ENCODE measurements at regions not wholly inside any gene's neighbourhood (a gene's known extent, or its start where the extent isn't known, plus 50 kb on each side); places are given as distances from the start of the nearest gene placed in this dataset.
A peak's percentile ranks its signal among the peaks of the same experiment; 100 is the strongest.
"Not testable (repeated sequence)": the region's sequence is repeated elsewhere in the genome, so short reads cannot be mapped to it uniquely, and the experiment has no call there.

DNA sequence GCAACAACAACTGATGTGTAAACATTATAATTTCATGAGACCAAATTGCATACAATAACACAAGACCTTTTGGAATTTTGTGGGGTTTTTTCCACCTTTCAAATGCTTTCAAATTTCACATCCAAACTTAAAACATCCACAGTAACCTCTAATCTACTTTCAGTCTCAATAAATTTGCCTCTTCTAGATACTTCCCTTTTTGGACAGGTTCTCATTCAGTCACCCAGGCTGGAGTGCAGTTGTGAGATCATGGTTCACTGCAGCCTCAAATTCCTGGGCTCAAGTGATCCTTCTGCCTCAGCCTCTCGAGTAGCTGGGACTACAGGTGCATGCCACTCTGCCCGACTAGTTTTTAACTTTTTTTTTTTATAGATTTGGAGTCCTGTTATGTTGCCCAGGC is 556.6 kb downstream of the NLGN4X start:
- Histone ChIP-seq H3K36me3 (ENCODE audit: low read depth) (no peaks in the 10 kb centered on the region), H3K4me3 (no peak overlapping the region), H3K4me1 (ENCODE audit: low read depth) (no peaks in the 10 kb centered on the region), H3K9me3 (no peaks in the 10 kb centered on the region)
- intact Hi-C loops (cut with DNase I, micrococcal nuclease), result no loop called here
- TF ChIP-seq, protein P1, sequence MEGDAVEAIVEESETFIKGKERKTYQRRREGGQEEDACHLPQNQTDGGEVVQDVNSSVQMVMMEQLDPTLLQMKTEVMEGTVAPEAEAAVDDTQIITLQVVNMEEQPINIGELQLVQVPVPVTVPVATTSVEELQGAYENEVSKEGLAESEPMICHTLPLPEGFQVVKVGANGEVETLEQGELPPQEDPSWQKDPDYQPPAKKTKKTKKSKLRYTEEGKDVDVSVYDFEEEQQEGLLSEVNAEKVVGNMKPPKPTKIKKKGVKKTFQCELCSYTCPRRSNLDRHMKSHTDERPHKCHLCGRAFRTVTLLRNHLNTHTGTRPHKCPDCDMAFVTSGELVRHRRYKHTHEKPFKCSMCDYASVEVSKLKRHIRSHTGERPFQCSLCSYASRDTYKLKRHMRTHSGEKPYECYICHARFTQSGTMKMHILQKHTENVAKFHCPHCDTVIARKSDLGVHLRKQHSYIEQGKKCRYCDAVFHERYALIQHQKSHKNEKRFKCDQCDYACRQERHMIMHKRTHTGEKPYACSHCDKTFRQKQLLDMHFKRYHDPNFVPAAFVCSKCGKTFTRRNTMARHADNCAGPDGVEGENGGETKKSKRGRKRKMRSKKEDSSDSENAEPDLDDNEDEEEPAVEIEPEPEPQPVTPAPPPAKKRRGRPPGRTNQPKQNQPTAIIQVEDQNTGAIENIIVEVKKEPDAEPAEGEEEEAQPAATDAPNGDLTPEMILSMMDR (IDR thresholded peaks at IDR 0.05), result no peak
- no peak for DNase-seq
- ATAC-seq, result no peak

- H3K4me1 ChIP-seq (ENCODE audit: low read depth); ATAC-seq; intact Hi-C loops (cut with DNase I, micrococcal nuclease); H3K4me3 ChIP-seq; H3K9me3 ChIP-seq; H3K36me3 ChIP-seq (ENCODE audit: low read depth); DNase-seq: not testable (repeated sequence)
These were observed 562.0 kb downstream of the NLGN4X start for GRCh38 chrX:5666689-5667088.

DNA sequence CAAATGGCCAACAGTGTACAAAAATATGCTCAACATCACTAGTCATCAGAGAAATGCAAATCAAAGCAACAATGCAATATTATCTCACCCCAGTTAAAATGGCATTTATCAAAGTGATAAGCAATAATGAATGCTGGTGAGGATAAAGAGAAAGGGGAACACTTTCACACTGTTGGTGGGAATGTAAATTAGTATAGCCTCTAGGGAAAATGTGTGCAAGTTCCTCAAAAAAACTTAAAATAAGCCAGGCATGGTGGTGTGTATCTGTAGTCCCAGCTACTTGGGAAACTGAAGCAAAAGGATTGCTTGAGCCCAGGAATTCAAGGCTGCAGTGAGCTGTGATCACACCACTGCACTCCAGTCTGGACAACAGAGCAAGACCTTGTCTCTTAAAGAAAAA is 572.1 kb downstream of the NLGN4X start:
- ATAC-seq (no peak), DNase-seq (no peak)
- H3K9me3 ChIP-seq, result no peaks in the 10 kb centered on the region
- no peaks in the 10 kb centered on the region for H3K4me1 ChIP-seq (ENCODE audit: low read depth)
- intact Hi-C loops (cut with DNase I, micrococcal nuclease), result no loop called here
- H3K4me3 ChIP-seq, result no peak overlapping the region
- TF ChIP-seq, protein P1 (IDR thresholded peaks at IDR 0.05), result no peak
- no peaks in the 10 kb centered on the region for H3K36me3 ChIP-seq (ENCODE audit: low read depth)

- TF ChIP-seq, protein P1 (IDR thresholded peaks at IDR 0.05), result no peak
- intact Hi-C loops (cut with DNase I, micrococcal nuclease), result no loop called here
- DNase-seq, result no peak
- ATAC-seq, result no peak
- no peaks in the 10 kb centered on the region for H3K4me1 ChIP-seq (ENCODE audit: low read depth)
- no peaks in the 10 kb centered on the region for H3K9me3 ChIP-seq
- H3K36me3 ChIP-seq (ENCODE audit: low read depth), result no peaks in the 10 kb centered on the region
- H3K4me3 ChIP-seq, result no peak overlapping the region
These were observed 577.8 kb downstream of the NLGN4X start for GRCh38 chrX:5650904-5651303.

- H3K36me3 ChIP-seq (ENCODE audit: low read depth), result no peaks in the 10 kb centered on the region
- TF ChIP-seq, protein P1 (IDR thresholded peaks at IDR 0.05), result no peak
- intact Hi-C loops (cut with DNase I, micrococcal nuclease), result no loop called here
- DNase-seq (no peak), ATAC-seq (no peak)
- no peaks in the 10 kb centered on the region for H3K9me3 ChIP-seq
- H3K4me3 ChIP-seq, result no peak overlapping the region
- no peaks in the 10 kb centered on the region for H3K4me1 ChIP-seq (ENCODE audit: low read depth)
These were observed 579.6 kb downstream of the NLGN4X start for GRCh38 chrX:5648941-5649568.

DNA sequence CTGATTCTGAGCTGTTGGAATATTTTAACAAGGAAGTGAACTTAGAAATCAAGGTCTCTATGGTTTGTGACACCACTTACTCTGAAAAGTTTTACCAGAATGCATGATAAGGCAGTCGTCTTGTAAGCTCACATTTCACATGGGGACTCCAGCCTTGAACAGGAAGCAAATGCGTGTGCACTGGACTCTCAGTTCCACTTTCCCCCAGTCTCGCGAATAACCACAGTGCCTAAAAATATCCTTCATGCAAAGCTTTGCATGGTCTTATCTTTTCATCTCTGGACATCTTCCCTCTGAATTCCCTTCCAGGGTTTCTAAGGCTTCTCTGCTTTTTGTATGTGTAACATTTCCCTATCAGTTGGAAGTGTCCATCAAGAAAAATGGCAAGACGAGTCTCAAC is 581.8 kb downstream of the NLGN4X start:
- Histone ChIP-seq H3K9me3 (no peaks in the 10 kb centered on the region), H3K4me1 (ENCODE audit: low read depth) (no peaks in the 10 kb centered on the region), H3K4me3 (no peak overlapping the region), H3K36me3 (ENCODE audit: low read depth) (no peaks in the 10 kb centered on the region)
- TF ChIP-seq, protein P1 (IDR thresholded peaks at IDR 0.05), result no peak
- intact Hi-C loops (cut with DNase I, micrococcal nuclease), result no loop called here
- ATAC-seq (peak; percentile 25), DNase-seq (peak in 1 of 3 donors; percentile 7)

All from mucosa of descending colon (tissue), 3 donors.